GM19395 (cell line): ENCODE measurements at regions not wholly inside any gene's neighbourhood (a gene's known extent, or its start where the extent isn't known, plus 50 kb on each side); places are given as distances from the start of the nearest gene placed in this dataset.
"Not testable (repeated sequence)": the region's sequence is repeated elsewhere in the genome, so short reads cannot be mapped to it uniquely, and the experiment has no call there.

ENCODE experiments used
- ATAC-seq: cut with Tn5 transposase; IDR thresholded peaks from one replicate; pipeline ENCODE4 v1.9.1; 2021; ENCODE audit warnings: mild to moderate bottlenecking, moderate library complexity; ENCODE audit not compliant: unreplicated experiment

GRCh38 chr12:46578190-46578982 lies 205.8 kb upstream of the SLC38A2 start:
- ATAC-seq, result no peak

- no peak for ATAC-seq
Observed at GRCh38 chr12:46577063-46577776, 204.6 kb upstream of the SLC38A2 start.

- ATAC-seq, result no peak
Observed at GRCh38 chr12:46574847-46575246, 202.3 kb upstream of the SLC38A2 start.

- ATAC-seq, result no peak
Observed at GRCh38 chr12:46573347-46573658, 200.7 kb upstream of the SLC38A2 start.

GRCh38 chr12:46572644-46573346 lies 200.2 kb upstream of the SLC38A2 start:
- no peak for ATAC-seq

GRCh38 chr12:46571608-46572007 lies 199.0 kb upstream of the SLC38A2 start:
- ATAC-seq, result no peak

GRCh38 chr12:46569826-46570439 lies 197.4 kb upstream of the SLC38A2 start:
- no peak for ATAC-seq

- no peak for ATAC-seq
Observed at GRCh38 chr12:46567667-46568066, 195.1 kb upstream of the SLC38A2 start.

- ATAC-seq, result no peak
Observed at GRCh38 chr12:46562625-46563225, 190.2 kb upstream of the SLC38A2 start.

- ATAC-seq, result not testable (repeated sequence)
Observed at GRCh38 chr12:46561769-46562624, 189.4 kb upstream of the SLC38A2 start.

GRCh38 chr12:46560874-46561273 lies 188.3 kb upstream of the SLC38A2 start:
- no peak for ATAC-seq

GRCh38 chr12:46560089-46560488 lies 187.5 kb upstream of the SLC38A2 start:
- ATAC-seq, result no peak

- ATAC-seq, result no peak
Observed at GRCh38 chr12:46559311-46559710, 186.7 kb upstream of the SLC38A2 start.

- no peak for ATAC-seq
Observed at GRCh38 chr12:46558677-46559076, 186.1 kb upstream of the SLC38A2 start.

GRCh38 chr12:46557539-46558373 lies 185.2 kb upstream of the SLC38A2 start:
- ATAC-seq, result no peak

GRCh38 chr12:46556819-46557524 lies 184.4 kb upstream of the SLC38A2 start:
- ATAC-seq, result no peak

GRCh38 chr12:46556105-46556559 lies 183.6 kb upstream of the SLC38A2 start:
- ATAC-seq, result no peak

GRCh38 chr12:46555406-46555852 lies 182.9 kb upstream of the SLC38A2 start:
- no peak for ATAC-seq
